HepG2 (cell line): ENCODE measurements at regions not wholly inside any gene's neighbourhood (a gene's known extent, or its start where the extent isn't known, plus 50 kb on each side); places are given as distances from the start of the nearest gene placed in this dataset.
A peak's percentile ranks its signal among the peaks of the same experiment; 100 is the strongest.

Source experiments
- ATAC-seq: fragments of 200-7000 bp; cut with Tn5 transposase; 3 replicates; pipeline ENCODE4 v1.9.1; 2020; ENCODE audit warnings: mild to moderate bottlenecking, moderate library complexity
- BruUV-seq: library from RNA; stranded (reverse); fragments of 400-500 nt; replicated peaks from 2 replicates; lab custom pipeline; 2021; lab: Mats Ljungman, UMichigan
- CTCF ChIA-PET: fragments of 300-600 bp; formaldehyde crosslinking; extraction: SDS; loops from one replicate; lab custom pipeline; 2021; ENCODE audit warnings: low total read pairs, inconsistent platforms, low intra/inter-chr PET ratio; lab: Yijun Ruan, JAX
- POLR2A ChIA-PET: fragments of 350-600 bp; sonication (Branson Sonifier 250); formaldehyde crosslinking; loops from one replicate; lab custom pipeline; 2020; ENCODE audit warnings: antibody characterized with exemption, inconsistent platforms; lab: Yijun Ruan, JAX
- DNase-seq: peaks from one replicate; pipeline ENCODE4 v3.0.0-alpha.2; 2015; ENCODE audit warnings: low spot score
- FAIRE-seq: peaks from 3 replicates; lab custom pipeline; 2011; peaks lifted over from hg19 to GRCh38; lab: Jason Lieb, UNC
- H2AFZ ChIP-seq: one replicate; pipeline ENCODE4 v1.6.1; 2011; ENCODE audit warnings: low read length, inconsistent platforms
- H3K27ac ChIP-seq: fragments of 300-600 bp; 3 replicates; pipeline ENCODE4 v1.8.0; 2011; ENCODE audit warnings: mixed run types, mild to moderate bottlenecking, mixed read lengths, low read length, inconsistent platforms; ENCODE audit not compliant: insufficient read depth; ENCODE audit errors: extremely low read length
- H3K27me3 ChIP-seq, 2 experiments: fragments of 200-600 bp in 1 of 2; 2 replicates in 1 of 2; 3 replicates in 1 of 2; pipeline versions ENCODE4 v1.6.0 to v1.8.0; 2011; ENCODE audit warnings: low read length in 2 of 2, mild to moderate bottlenecking in 2 of 2, moderate library complexity in 2 of 2, inconsistent platforms in 1 of 2; ENCODE audit not compliant: insufficient read depth in 2 of 2, control insufficient read depth in 1 of 2
- H3K36me3 ChIP-seq, 2 experiments: fragments of 200-600 bp in 1 of 2; replicated peaks in 1 of 2; 2 replicates in 1 of 2; 3 replicates in 1 of 2; pipeline versions ENCODE4 v1.5.1 to v1.8.0; 2011; ENCODE audit warnings: low read length in 2 of 2, inconsistent platforms in 1 of 2; ENCODE audit not compliant: insufficient read depth in 2 of 2, control insufficient read depth in 1 of 2
- H3K4me1 ChIP-seq: 2 replicates; pipeline ENCODE4 v1.5.1; 2012; ENCODE audit warnings: low read length, inconsistent platforms; ENCODE audit not compliant: insufficient read depth
- H3K4me2 ChIP-seq: 2 replicates; pipeline ENCODE4 v1.6.0; 2011; ENCODE audit warnings: low read depth, low read length, inconsistent platforms
- H3K4me3 ChIP-seq, 3 experiments: fragments of 200-600 bp in 1 of 3; sonication (generic), shearing (Covaris generic) in 1 of 3; replicated peaks in 1 of 3; 2 replicates each; pipeline ENCODE4 v1.5.1; 2011 to 2016; ENCODE audit warnings: low read length in 3 of 3, inconsistent platforms in 2 of 3, low read depth in 2 of 3, mild to moderate bottlenecking in 2 of 3, control low read depth in 1 of 3, mixed read lengths in 1 of 3; ENCODE audit not compliant: insufficient read depth in 1 of 3
- H3K79me2 ChIP-seq: one replicate; pipeline ENCODE4 v1.6.1; 2011; ENCODE audit warnings: low read length, inconsistent platforms; ENCODE audit not compliant: insufficient read depth
- H3K9ac ChIP-seq: 2 replicates; pipeline ENCODE4 v1.6.0; 2011; ENCODE audit warnings: mild to moderate bottlenecking, low read depth, low read length, inconsistent platforms; ENCODE audit not compliant: insufficient read depth
- H3K9me3 ChIP-seq: 2 replicates; pipeline ENCODE4 v1.5.1; 2012; ENCODE audit warnings: mild to moderate bottlenecking, low read length
- H4K20me1 ChIP-seq: 2 replicates; pipeline ENCODE4 v1.6.0; 2011; ENCODE audit warnings: inconsistent platforms, mild to moderate bottlenecking, low read length, moderate library complexity; ENCODE audit not compliant: insufficient read depth
- CEBPG ChIP-seq: IDR thresholded peaks from 2 replicates; pipeline ENCODE4 v1.6.1; 2016
- EEA1 ChIP-seq: sonication (generic); formaldehyde crosslinking; IDR thresholded peaks from 2 replicates; pipeline ENCODE4 v1.5.1; 2020; ENCODE audit warnings: mild to moderate bottlenecking, missing genetic modification reagents, borderline replicate concordance
- EHMT2 ChIP-seq: fragments of 200-600 bp; sonication (generic); IDR thresholded peaks from 2 replicates; pipeline ENCODE4 v1.7.0; 2017; ENCODE audit warnings: antibody characterized with exemption, low read depth, low read length, borderline replicate concordance
- IKZF1 ChIP-seq: fragments of 450-650 bp; IDR thresholded peaks from 2 replicates; pipeline ENCODE4 v1.7.1; 2016
- NCOA2 ChIP-seq: sonication (generic); formaldehyde crosslinking; IDR thresholded peaks from 2 replicates; pipeline ENCODE4 v1.8.0; 2022; ENCODE audit warnings: inconsistent platforms
- RBAK ChIP-seq: sonication (generic); formaldehyde crosslinking; IDR thresholded peaks from 2 replicates; pipeline ENCODE4 v1.5.1; 2020; ENCODE audit warnings: mild to moderate bottlenecking, missing genetic modification reagents
- SCMH1 ChIP-seq: sonication (generic); formaldehyde crosslinking; IDR thresholded peaks from 2 replicates; pipeline ENCODE4 v1.9.0; 2021; ENCODE audit warnings: missing genetic modification reagents, mild to moderate bottlenecking, borderline replicate concordance
- SMC3 ChIP-seq: IDR thresholded peaks from 2 replicates; pipeline ENCODE4 v1.6.1; 2011; ENCODE audit warnings: low read length, improper control_type of control experiment
- SOX6 ChIP-seq, 2 experiments: fragments of 450-650 bp in 1 of 2; sonication (generic) in 1 of 2; formaldehyde crosslinking in 1 of 2; IDR thresholded peaks; 2 replicates each; pipeline versions ENCODE4 v1.4.0 to v1.6.1; 2017 to 2020; ENCODE audit warnings: antibody characterized with exemption in 1 of 2, mild to moderate bottlenecking in 1 of 2, missing genetic modification reagents in 1 of 2
- TAF15 ChIP-seq: fragments of 200-400 bp; formaldehyde crosslinking; IDR thresholded peaks from one replicate; pipeline ENCODE4 v1.6.1; 2018; ENCODE audit warnings: mild to moderate bottlenecking, low read depth, low read length; ENCODE audit not compliant: poor library complexity, severe bottlenecking
- TARDBP ChIP-seq: sonication (generic); formaldehyde crosslinking; IDR thresholded peaks from 2 replicates; pipeline ENCODE4 v1.8.0; 2022; ENCODE audit warnings: mild to moderate bottlenecking, missing genetic modification reagents
- ZNF75D ChIP-seq: sonication (generic); formaldehyde crosslinking; IDR thresholded peaks from 2 replicates; pipeline ENCODE4 v1.8.1; 2023; ENCODE audit warnings: missing genetic modification reagents, mild to moderate bottlenecking, borderline replicate concordance
- ZNF782 ChIP-seq: sonication (generic); formaldehyde crosslinking; IDR thresholded peaks from 2 replicates; pipeline ENCODE4 v1.4.0; 2020; ENCODE audit warnings: missing genetic modification reagents, mild to moderate bottlenecking, borderline replicate concordance
- WGBS: methylation state at CpG from one replicate; pipeline ENCODE4 v1.1.6; 2017; ENCODE audit warnings: low lambda C conversion rate; 5-methylcytosine and 5-hydroxymethylcytosine counted together
- in situ Hi-C: cut with HindIII; loops from 2 replicates; pipeline ENCODE4 v1.10.0; 2017; ENCODE audit warnings: low pct_unique_long_range_greater_than_20kb; ENCODE audit not compliant: extremely low pct_ligation_motif_present
- intact Hi-C: fragments of 100-400 bp; cut with micrococcal nuclease; formaldehyde crosslinking; loops from one replicate; pipeline ENCODE4 v1.10.0; 2022; ENCODE audit not compliant: unreplicated experiment
- TF ChIP-seq, protein P1 (sequence below): sonication (generic); formaldehyde crosslinking; conservative IDR thresholded peaks from 2 replicates; pipeline ENCODE4 v1.8.1; 2023; ENCODE audit warnings: missing genetic modification reagents
- TF ChIP-seq, protein P2 (sequence below): sonication (generic); formaldehyde crosslinking; IDR thresholded peaks from 2 replicates; pipeline ENCODE4 v1.5.0; 2020; ENCODE audit warnings: mild to moderate bottlenecking, missing genetic modification reagents, borderline replicate concordance
- TF ChIP-seq, protein P3 (sequence below): sonication (generic); formaldehyde crosslinking; IDR thresholded peaks from 2 replicates; pipeline ENCODE4 v1.9.0; 2022; ENCODE audit warnings: low read depth, missing genetic modification reagents

DNA sequence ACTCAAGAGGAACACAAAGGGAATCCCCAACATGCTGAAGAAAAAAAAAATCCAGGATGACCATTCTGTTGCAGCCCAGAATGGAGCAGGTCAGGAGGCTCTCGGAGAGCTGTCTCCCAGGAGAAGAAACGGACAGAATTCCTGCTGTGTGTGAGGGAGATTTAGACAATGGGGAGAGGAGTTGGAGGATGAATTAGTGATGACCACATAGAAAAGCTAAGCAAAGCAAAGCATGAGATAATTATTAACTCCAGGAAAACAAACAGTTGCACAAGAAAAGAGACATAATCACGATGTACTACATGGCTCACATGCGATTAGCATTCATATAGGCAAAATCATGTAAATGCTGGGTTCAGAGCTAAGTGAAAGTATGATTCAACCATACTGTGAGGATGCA lies 61.1 kb upstream of the SMYD2 start:
- Histone ChIP-seq H3K4me2 (peak overlapping the region; percentile 22; the same call in 1 of the 2 replicates), H3K27me3 (0 out of 5 replicates have a peak, but pooled peaks cover 0 to 6% of the 10 kb centered on the region in 2 experiments), H3K79me2 (no peaks in the 10 kb centered on the region), H3K27ac (no peak overlapping the region), H4K20me1 (no peaks in the 10 kb centered on the region), H3K9ac (no peak overlapping the region), H2AFZ (no peak overlapping the region), H3K4me1 (peaks cover 21% of the 10 kb centered on the region), H3K4me3 (no peak overlapping the region), H3K36me3 (no peaks in the 10 kb centered on the region), H3K9me3 (no peaks in the 10 kb centered on the region)
- ATAC-seq (peak; percentile 79), DNase-seq (peak; percentile 54), FAIRE-seq (no peak)
- BruUV-seq, result no TSS peak
- 6% methylated on average over 4 of the region's 4 CpGs for WGBS
- in situ Hi-C loops (loop anchor here (5.0 to 10.0 kb wide), 2 partner anchors 112 to 365 kb away; no protein-coding TSS in a partner anchor), intact Hi-C loops (loop anchor here (10.0 kb wide), 1 partner anchor 365 kb away; no protein-coding TSS in a partner anchor)
- POLR2A ChIA-PET, result no interaction called here
- CTCF ChIA-PET, result no interaction called here
- TF ChIP-seq CEBPG (CRISPR knock-in tag) (no peak), ZNF782 (no peak), SMC3 (no peak), TAF15 (no peak), NCOA2 (CRISPR knock-in tag) (no peak), SOX6 (IDR thresholded peaks at IDR 0.05) (no peak), SOX6 (CRISPR knock-in tag; IDR thresholded peaks at IDR 0.05) (0 out of 2 replicates have a peak, but pooled peaks have one; percentile 18), EEA1 (no peak), ZNF75D (CRISPR knock-in tag) (no peak), TARDBP (CRISPR knock-in tag) (no peak), IKZF1 (no peak), RBAK (CRISPR knock-in tag) (no peak), EHMT2 (no peak), SCMH1 (CRISPR knock-in tag) (no peak)
- TF ChIP-seq, protein P1, sequence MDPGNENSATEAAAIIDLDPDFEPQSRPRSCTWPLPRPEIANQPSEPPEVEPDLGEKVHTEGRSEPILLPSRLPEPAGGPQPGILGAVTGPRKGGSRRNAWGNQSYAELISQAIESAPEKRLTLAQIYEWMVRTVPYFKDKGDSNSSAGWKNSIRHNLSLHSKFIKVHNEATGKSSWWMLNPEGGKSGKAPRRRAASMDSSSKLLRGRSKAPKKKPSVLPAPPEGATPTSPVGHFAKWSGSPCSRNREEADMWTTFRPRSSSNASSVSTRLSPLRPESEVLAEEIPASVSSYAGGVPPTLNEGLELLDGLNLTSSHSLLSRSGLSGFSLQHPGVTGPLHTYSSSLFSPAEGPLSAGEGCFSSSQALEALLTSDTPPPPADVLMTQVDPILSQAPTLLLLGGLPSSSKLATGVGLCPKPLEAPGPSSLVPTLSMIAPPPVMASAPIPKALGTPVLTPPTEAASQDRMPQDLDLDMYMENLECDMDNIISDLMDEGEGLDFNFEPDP, result no peak
- TF ChIP-seq, protein P2, sequence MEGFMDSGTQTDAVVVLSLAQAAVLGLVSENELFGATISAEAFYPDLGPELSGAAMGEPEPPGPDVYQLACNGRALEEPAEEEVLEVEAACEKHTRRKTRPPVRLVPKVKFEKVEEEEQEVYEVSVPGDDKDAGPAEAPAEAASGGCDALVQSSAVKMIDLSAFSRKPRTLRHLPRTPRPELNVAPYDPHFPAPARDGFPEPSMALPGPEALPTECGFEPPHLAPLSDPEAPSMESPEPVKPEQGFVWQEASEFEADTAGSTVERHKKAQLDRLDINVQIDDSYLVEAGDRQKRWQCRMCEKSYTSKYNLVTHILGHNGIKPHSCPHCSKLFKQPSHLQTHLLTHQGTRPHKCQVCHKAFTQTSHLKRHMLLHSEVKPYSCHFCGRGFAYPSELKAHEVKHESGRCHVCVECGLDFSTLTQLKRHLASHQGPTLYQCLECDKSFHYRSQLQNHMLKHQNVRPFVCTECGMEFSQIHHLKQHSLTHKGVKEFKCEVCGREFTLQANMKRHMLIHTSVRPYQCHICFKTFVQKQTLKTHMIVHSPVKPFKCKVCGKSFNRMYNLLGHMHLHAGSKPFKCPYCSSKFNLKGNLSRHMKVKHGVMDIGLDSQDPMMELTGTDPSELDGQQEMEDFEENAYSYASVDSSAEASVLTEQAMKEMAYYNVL (CRISPR knock-in tag), result no peak
- TF ChIP-seq, protein P3, sequence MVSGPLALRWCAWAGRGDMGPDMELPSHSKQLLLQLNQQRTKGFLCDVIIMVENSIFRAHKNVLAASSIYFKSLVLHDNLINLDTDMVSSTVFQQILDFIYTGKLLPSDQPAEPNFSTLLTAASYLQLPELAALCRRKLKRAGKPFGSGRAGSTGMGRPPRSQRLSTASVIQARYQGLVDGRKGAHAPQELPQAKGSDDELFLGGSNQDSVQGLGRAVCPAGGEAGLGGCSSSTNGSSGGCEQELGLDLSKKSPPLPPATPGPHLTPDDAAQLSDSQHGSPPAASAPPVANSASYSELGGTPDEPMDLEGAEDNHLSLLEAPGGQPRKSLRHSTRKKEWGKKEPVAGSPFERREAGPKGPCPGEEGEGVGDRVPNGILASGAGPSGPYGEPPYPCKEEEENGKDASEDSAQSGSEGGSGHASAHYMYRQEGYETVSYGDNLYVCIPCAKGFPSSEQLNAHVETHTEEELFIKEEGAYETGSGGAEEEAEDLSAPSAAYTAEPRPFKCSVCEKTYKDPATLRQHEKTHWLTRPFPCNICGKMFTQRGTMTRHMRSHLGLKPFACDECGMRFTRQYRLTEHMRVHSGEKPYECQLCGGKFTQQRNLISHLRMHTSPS (CRISPR knock-in tag), result no peak
